ENCODE measurements at regions not wholly inside any gene's neighbourhood (a gene's known extent, or its start where the extent isn't known, plus 50 kb on each side); places are given as distances from the start of the nearest gene placed in this dataset.

GRCh38 chr15:73001840-73002239 is 50.4 kb upstream of the NEO1 start:
- DNase-seq (ENCODE audit: low read depth in 2 of 2), result no peak

- no peak for DNase-seq (ENCODE audit: low read depth in 2 of 2)
Observed at GRCh38 chr15:73000293-73000692, 52.0 kb upstream of the NEO1 start.

DNA sequence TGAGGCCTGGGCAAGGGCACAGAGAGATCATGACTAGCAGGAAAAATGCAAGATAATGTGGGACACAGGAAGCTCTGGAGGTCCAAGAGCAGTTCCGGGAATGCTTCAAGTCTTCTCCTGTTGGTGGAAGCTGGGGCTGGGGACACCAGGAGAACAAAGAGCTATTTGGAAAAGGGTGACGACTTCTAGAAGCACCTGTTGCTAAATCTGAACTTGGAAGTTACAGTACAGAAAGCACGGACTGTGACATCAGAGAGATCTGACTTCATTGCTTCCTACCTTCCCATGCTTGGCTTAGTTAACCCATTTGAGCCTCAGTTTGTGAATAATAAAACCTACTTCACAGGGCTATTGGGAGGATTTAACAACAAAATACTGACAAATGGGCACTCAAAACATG is 52.7 kb upstream of the NEO1 start:
- no peak for DNase-seq (ENCODE audit: low read depth in 2 of 2)

GRCh38 chr15:72998681-72999466 is 53.4 kb upstream of the NEO1 start:
- no peak for DNase-seq (ENCODE audit: low read depth in 2 of 2)

- DNase-seq (ENCODE audit: low read depth in 2 of 2), result no peak
Observed at GRCh38 chr15:72998226-72998625, 54.0 kb upstream of the NEO1 start.

- DNase-seq (ENCODE audit: low read depth in 2 of 2), result no peak
Observed at GRCh38 chr15:72995849-72996248, 56.4 kb upstream of the NEO1 start.

DNA sequence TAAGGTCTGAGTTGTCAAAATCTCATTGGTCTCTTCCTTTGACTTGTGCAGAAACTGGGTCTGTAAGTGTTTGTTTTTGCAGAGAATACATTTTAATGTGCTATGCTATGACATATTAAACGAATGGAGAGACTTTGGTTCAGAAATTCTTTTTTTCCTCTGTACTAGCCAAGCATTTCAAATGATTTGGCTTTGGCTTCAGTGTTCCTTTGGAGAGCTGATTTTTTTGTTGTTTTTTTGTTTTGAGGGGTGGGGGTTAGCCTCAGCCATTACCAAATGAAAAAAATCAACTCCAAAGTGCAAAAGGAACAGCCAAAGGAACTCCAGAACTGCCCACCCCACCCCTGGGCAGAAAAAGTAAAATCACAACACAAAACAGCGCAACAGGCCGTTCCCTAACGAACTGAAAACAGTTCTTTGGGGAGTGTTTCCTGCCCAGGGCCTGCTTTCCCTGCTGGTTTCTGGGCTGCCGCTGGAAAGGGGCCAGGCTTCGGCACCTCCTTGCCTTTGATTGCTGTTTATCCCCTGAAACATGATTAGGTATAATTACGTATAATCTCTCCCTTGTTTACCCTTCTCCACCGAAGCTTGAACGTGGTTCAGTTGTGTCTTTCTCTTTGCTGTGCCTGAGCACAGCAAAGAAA is 57.6 kb upstream of the NEO1 start:
- no peak for DNase-seq (ENCODE audit: low read depth in 2 of 2)

DNA sequence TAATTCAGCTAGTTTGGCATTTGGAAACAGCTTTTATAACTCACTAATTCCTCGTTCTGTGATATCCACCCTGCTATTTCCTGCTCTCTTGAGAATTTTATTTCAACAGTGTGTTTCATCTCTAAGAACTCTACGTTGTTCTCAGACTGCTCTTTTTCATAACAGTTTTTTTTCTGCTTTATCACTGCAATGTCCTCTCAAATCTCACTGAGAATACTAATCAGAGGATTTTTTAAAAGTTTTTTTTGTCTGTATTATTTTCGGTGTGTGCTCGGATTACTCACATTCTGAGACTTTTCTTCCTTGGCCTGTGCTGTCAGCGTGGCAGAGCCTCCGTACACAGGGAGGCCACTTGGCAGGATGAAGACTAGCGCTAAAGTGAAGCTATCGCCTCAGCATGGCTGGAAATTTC is 59.4 kb upstream of the NEO1 start:
- no peak for DNase-seq (ENCODE audit: low read depth in 2 of 2)

DNA sequence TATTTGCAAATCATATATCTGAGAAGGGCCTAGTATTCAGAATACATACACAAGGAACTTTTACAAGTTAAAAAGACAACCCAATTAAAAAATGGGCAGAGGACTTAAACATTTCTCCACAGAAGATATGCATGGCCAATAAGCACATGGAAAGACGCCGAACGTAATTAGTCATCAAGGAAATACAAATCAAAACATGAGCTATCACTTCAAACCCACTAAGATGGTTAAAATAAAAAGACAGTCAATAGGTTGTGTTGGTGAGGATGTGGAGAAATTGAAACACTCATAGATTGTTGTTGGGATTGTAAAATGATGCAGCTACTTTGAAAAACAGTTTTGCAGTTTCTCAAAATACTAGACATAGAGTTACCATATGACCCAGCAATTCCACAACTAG is 61.2 kb upstream of the NEO1 start:
- no peak for DNase-seq (ENCODE audit: low read depth in 2 of 2)

GRCh38 chr15:72983801-72984545 is 68.3 kb upstream of the NEO1 start:
- DNase-seq (ENCODE audit: low read depth in 2 of 2), result no peak

GRCh38 chr15:72982714-72983113 is 69.5 kb upstream of the NEO1 start:
- DNase-seq (ENCODE audit: low read depth in 2 of 2), result peak; percentile 33

DNA sequence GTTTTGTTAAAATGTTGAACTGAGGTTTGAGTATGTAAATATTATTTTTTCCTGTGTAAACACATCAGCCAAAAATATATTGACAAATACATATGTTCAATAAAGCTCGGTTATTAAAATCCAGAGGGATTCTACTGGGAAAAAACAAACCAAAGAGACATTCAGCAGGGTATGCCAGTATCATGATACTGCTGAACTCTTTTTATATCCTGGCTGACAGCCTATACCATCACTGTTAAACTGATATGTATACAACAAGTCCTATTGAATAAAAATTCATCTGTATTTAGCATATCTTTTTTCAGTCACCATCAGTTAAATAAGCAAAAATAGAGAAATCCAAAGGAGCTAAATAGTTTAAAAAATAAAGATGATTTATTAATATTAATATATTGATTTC is 71.6 kb upstream of the NEO1 start:
- DNase-seq (ENCODE audit: low read depth in 2 of 2), result no peak

DNA sequence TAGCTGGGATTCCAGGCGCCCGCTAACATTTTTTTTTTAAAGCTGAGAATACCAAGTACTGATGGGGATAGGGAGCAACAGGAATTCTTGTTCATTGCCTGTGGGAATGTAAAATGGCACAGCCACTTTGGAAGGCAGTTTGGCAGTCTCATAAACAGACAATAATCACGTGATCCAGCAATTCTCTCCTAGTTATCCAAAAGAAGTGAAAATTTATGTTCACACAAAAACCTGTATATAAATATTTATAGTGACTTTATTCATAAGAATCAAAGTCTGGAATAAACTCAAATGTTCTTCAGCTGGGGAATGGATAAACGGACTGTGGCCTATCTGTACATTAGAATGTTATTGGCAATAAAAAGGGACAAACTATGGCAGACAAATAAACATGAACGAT is 72.5 kb upstream of the NEO1 start:
- no peak for DNase-seq (ENCODE audit: low read depth in 2 of 2)

DNA sequence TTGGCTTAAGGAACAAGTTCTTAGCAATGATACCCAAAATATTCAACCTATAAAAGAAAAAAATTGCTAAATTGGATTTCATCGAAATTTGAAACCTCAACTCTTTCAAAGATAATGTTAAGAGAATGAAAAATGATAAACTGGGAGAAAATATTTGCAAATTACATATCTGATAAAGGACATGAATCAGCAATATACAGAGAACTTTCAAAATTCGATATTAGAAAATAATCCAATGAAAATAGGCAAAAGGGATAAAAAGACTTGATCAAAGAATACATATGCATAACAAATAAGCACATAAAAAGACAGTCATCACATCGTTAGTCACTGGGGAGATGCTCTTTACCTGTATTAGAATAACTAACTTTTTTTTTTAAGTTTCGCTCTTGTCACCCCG is 73.0 kb upstream of the NEO1 start:
- DNase-seq (ENCODE audit: low read depth in 2 of 2), result no peak

GRCh38 chr15:72978223-72978622 is 74.0 kb upstream of the NEO1 start:
- DNase-seq (ENCODE audit: low read depth in 2 of 2), result no peak

DNA sequence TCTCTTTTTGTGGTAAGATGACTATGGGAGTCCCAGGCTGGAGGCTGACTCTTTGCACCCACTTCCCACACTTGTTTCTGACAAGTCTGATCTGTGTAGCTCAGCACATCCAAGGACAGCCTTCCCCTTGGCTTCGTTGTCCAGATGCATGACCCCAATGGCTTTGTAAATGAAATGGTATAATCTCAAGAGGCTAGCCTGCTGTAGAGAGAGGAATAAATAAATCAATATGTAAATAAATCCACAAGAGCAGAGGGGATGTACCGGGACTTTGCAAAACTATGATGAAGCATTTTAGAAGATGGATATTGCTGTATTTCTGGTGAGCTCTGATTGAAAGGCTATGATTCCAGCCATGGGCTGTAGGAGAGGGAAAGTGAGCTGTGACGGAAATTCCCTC is 79.9 kb upstream of the NEO1 start:
- DNase-seq (ENCODE audit: low read depth in 2 of 2), result no peak

DNA sequence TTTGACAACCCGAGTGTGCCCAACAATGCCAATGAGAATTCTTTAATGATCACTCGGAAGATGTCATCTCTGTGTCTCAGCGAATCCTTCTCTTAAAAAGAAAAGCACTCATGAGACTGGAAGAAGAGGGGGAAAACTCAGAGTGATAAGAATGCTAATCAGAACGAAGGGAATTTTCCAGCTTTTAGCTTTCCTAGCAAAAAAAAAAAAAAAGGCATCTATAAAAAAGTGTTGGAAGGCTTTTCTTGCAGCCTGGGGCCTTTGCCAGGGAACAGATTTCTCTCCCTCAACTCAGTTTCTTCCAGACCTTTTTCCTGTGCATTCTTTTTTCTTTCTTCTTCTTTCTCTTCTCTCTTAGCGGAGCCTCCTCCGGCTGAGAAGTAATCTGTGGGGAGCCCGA is 80.5 kb upstream of the NEO1 start:
- DNase-seq (ENCODE audit: low read depth in 2 of 2), result no peak

DNA sequence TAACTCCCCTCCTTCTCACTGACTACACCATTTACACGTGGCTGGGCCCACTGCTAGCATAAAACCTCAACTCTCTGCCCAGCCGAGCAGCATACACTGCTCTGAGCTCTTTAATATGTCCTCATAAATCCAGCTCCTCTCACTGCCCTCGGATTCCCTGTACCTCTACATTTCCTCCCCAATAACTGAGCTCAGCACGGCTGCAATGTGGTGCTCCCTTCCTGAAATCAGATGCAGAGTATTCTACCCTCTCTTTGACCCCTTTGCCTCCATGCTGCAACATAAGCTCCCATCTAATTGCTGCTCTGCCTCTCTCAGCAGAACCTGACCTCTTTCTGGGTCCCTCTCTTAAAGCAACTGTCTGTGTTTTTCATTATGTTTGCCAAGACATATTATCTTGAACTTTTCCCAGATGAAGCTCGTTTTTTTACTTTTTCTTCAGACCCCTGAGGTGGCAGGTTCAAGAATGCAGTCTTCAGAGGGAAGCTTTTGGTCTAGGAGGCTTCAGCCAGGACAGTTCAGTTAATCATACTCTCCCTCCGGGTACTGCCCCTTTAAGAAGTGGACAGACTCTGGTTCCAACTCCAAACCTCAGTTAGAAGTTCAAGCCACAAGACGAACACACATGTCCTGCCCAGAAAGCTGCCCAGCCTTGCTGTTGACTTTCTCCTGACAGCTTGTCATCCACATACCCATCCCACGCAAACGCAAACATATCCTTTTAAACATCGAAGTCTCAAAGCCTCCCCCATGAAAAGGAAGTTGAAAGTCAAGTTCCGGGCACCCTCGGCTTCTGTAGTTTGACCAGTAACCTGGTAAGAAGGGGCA is 81.1 kb upstream of the NEO1 start:
- no peak for DNase-seq (ENCODE audit: low read depth in 2 of 2)

DNA sequence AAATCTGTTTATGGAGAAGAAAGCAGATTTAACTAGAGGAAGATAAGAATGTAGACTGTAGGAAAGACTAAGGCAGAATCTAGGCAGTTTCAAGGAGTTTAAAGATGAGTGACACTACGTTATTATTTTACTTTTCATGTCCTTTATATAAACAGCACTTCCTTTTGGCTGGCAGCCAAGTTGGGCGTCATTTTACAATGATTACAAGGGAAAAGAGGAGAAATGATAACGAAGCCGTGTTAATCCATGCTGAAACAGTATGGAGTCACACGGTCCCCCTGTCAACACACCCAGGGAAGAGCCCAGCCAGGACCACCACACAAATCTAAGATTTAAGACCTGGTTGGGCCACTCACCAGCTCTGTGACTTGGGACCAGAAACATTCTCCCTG is 83.7 kb upstream of the NEO1 start:
- DNase-seq (ENCODE audit: low read depth in 2 of 2), result no peak

DNA sequence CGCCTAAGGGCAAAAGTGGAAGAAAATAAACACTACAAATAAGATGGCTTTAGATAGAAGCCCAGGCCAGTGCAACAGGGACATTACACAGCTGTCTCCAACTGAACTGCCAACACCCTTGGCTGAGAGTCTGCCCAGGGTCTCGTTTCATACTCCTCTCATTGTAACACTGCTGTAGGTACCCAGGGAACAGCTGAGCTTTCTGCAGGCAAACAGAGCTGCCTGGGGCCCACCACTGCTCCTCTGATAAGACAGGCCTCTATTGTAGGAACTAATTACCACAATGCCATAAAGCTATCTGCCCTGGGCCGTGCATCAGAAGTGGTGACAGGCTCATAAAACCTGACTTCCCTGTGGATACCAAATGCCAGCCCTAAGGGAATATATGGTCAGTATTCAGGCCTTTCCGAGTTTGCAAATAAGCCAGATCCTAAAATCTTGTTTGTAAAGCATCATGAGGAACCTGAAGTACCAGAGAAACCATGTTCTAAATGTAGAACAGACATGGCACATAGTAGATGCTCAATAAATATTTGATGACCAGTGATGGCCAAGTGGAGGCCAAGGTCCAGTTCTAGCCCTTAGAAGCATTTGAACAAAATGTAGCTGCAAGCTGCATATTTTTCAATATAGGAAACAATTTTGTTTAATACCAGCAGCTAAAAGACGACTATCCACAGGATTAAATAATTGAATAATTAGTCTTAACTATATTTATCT is 84.3 kb upstream of the NEO1 start:
- DNase-seq (ENCODE audit: low read depth in 2 of 2), result no peak

DNA sequence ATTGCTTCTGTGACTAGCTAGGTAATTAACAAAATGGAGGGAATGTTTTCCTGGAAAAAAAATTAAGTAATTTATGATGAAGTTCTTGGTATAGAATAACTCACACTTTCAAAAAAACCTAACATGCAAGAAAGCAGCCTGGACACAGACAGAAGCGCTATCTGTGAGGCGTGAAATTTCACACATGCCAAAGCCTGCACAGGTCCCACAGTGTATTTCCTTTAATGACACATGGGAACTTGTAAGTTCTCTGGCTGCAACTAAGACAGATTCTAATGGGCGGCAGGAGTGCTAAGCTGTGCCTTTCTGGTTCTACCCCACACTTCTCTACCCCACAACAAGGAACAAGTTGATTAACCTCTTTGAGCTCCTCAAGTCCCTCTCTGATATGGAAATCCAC is 84.9 kb upstream of the NEO1 start:
- no peak for DNase-seq (ENCODE audit: low read depth in 2 of 2)

Measured in fibroblast of skin of left biceps (primary cell).